SK-N-SH (cell line): ENCODE measurements at regions not wholly inside any gene's neighbourhood (a gene's known extent, or its start where the extent isn't known, plus 50 kb on each side); places are given as distances from the start of the nearest gene placed in this dataset.

Experiments used
- CTCF ChIA-PET: fragments of 300-600, 350-600 bp; formaldehyde crosslinking; extraction: SDS; loops from one replicate; lab custom pipeline; 2021; lab: Yijun Ruan, JAX
- POLR2A ChIA-PET: fragments of 350-600 bp; sonication (Branson Sonifier 250); formaldehyde crosslinking; extraction: SDS; loops from one replicate; lab custom pipeline; 2020; ENCODE audit warnings: antibody characterized with exemption, inconsistent platforms; lab: Yijun Ruan, JAX
- DNase-seq: peaks from one replicate; pipeline ENCODE4 v3.0.0; 2012
- H2AFZ ChIP-seq: fragments of 200-600 bp; sonication (generic); 2 replicates; pipeline ENCODE4 v1.8.1; 2016; ENCODE audit warnings: antibody characterized with exemption, mild to moderate bottlenecking, low read depth
- H3F3A ChIP-seq: fragments of 200-600 bp; sonication (generic); replicated peaks from 2 replicates; pipeline ENCODE3; 2016; ENCODE audit warnings: antibody characterized with exemption, mild to moderate bottlenecking; ENCODE audit not compliant: insufficient read depth
- H3K27ac ChIP-seq, 2 experiments: fragments of 200-500 bp in 1 of 2; fragments of 200-600 bp in 1 of 2; sonication (Bioruptor generic) in 1 of 2; sonication (generic), shearing (Covaris generic) in 1 of 2; 2 replicates each; pipeline versions ENCODE4 v1.5.1 to v1.6.1; 2014 to 2016; ENCODE audit warnings: low read depth in 2 of 2, inconsistent platforms in 1 of 2, low read length in 1 of 2, mild to moderate bottlenecking in 1 of 2, mixed read lengths in 1 of 2
- H3K27me3 ChIP-seq: fragments of 200-600 bp; sonication (generic), shearing (Covaris generic); 2 replicates; pipeline ENCODE4 v1.6.1; 2016; ENCODE audit warnings: mixed run types; ENCODE audit not compliant: insufficient read depth
- H3K36me3 ChIP-seq, 2 experiments: fragments of 200-500 bp in 1 of 2; fragments of 200-600 bp in 1 of 2; sonication (Bioruptor generic) in 1 of 2; sonication (generic) in 1 of 2; replicated peaks in 1 of 2; 2 replicates each; pipeline versions ENCODE3 to v1.5.1; 2014 to 2016; ENCODE audit warnings: low read length in 1 of 2, mild to moderate bottlenecking in 1 of 2; ENCODE audit not compliant: insufficient read depth in 2 of 2, control insufficient read depth in 1 of 2
- H3K4me1 ChIP-seq, 2 experiments: fragments of 200-500 bp in 1 of 2; fragments of 200-600 bp in 1 of 2; sonication (Bioruptor generic) in 1 of 2; sonication (generic), shearing (Covaris generic) in 1 of 2; 2 replicates each; pipeline versions ENCODE4 v1.5.1 to v1.6.1; 2014 to 2016; ENCODE audit warnings: low read depth in 1 of 2, low read length in 1 of 2, mixed run types in 1 of 2; ENCODE audit not compliant: insufficient read depth in 2 of 2, control insufficient read depth in 1 of 2
- H3K4me2 ChIP-seq: fragments of 200-600 bp; sonication (generic), shearing (Covaris generic); 2 replicates; pipeline ENCODE4 v1.6.1; 2017; ENCODE audit warnings: mixed run types
- H3K4me3 ChIP-seq, 2 experiments: fragments of 200-500 bp in 1 of 2; fragments of 200-600 bp in 1 of 2; sonication (Bioruptor generic) in 1 of 2; sonication (generic), shearing (Covaris generic) in 1 of 2; 2 replicates each; pipeline versions ENCODE4 v1.5.1 to v1.8.1; 2014 to 2016; ENCODE audit warnings: low read depth in 2 of 2, inconsistent platforms in 1 of 2, low read length in 1 of 2, mild to moderate bottlenecking in 1 of 2, mixed read lengths in 1 of 2, moderate library complexity in 1 of 2
- H3K79me2 ChIP-seq: fragments of 200-600 bp; sonication (generic); 2 replicates; pipeline ENCODE4 v1.8.1; 2017; ENCODE audit warnings: mild to moderate bottlenecking; ENCODE audit not compliant: insufficient read depth
- H3K9ac ChIP-seq: fragments of 200-600 bp; sonication (generic); 2 replicates; pipeline ENCODE4 v1.6.1; 2017; ENCODE audit warnings: mixed run types
- H3K9me2 ChIP-seq: fragments of 200-600 bp; sonication (generic); 2 replicates; pipeline ENCODE4 v1.6.1; 2017; ENCODE audit warnings: mixed run types
- H3K9me3 ChIP-seq: fragments of 200-600 bp; sonication (generic); 2 replicates; pipeline ENCODE4 v1.6.1; 2017; ENCODE audit warnings: mixed run types, mild to moderate bottlenecking, moderate library complexity
- H4K20me1 ChIP-seq: fragments of 200-600 bp; sonication (generic); 2 replicates; pipeline ENCODE4 v1.6.1; 2017; ENCODE audit warnings: mild to moderate bottlenecking, mixed run types; ENCODE audit not compliant: insufficient read depth
- CHD2 ChIP-seq: fragments of 150-350 bp; IDR thresholded peaks from 2 replicates; pipeline ENCODE4 v1.6.1; 2018; ENCODE audit warnings: low read length; ENCODE audit not compliant: partially characterized antibody
- EP300 ChIP-seq, 2 experiments: IDR thresholded peaks; 2 replicates each; pipeline versions ENCODE4 v1.4.0 to v1.6.1; 2012; ENCODE audit warnings: borderline replicate concordance in 1 of 2, low read depth in 1 of 2, low read length in 1 of 2
- EZH2phosphoT487 ChIP-seq: fragments of 200-600 bp; sonication (generic); IDR thresholded peaks from 2 replicates; pipeline ENCODE4 v1.6.1; 2017; ENCODE audit warnings: low read depth, mixed run types, mild to moderate bottlenecking, antibody characterized with exemption, moderate library complexity, borderline replicate concordance
- FOSL2 ChIP-seq: IDR thresholded peaks from 2 replicates; pipeline ENCODE4 v1.4.0; 2012; ENCODE audit warnings: low read depth, mild to moderate bottlenecking, moderate library complexity, borderline replicate concordance
- FOXJ3 ChIP-seq: sonication (generic); formaldehyde crosslinking; IDR thresholded peaks from 2 replicates; pipeline ENCODE4 v1.5.1; 2020; ENCODE audit warnings: mild to moderate bottlenecking, missing genetic modification reagents
- FOXM1 ChIP-seq: IDR thresholded peaks from 2 replicates; pipeline ENCODE4 v1.4.0; 2012; ENCODE audit warnings: low read depth, mild to moderate bottlenecking
- GATA2 ChIP-seq: sonication (generic); formaldehyde crosslinking; IDR thresholded peaks from 2 replicates; pipeline ENCODE4 v1.5.0; 2020; ENCODE audit warnings: mild to moderate bottlenecking, missing genetic modification reagents
- MXI1 ChIP-seq: IDR thresholded peaks from 2 replicates; pipeline ENCODE4 v1.6.1; 2012; ENCODE audit warnings: mild to moderate bottlenecking, low read depth, low read length, improper control_type of control experiment
- POLR2AphosphoS5 ChIP-seq: IDR thresholded peaks from 2 replicates; pipeline ENCODE4 v1.6.1; 2012; ENCODE audit warnings: low read depth, low read length
- RAD21 ChIP-seq: IDR thresholded peaks from 2 replicates; pipeline ENCODE4 v1.6.1; 2012; ENCODE audit warnings: mild to moderate bottlenecking, low read length
- RXRA ChIP-seq: IDR thresholded peaks from 2 replicates; pipeline ENCODE4 v1.4.0; 2012; ENCODE audit warnings: low read depth, mild to moderate bottlenecking, borderline replicate concordance
- SIN3A ChIP-seq: IDR thresholded peaks from 2 replicates; pipeline ENCODE4 v1.6.1; 2012; ENCODE audit warnings: low read depth, mild to moderate bottlenecking, low read length, moderate library complexity, borderline replicate concordance
- TAF1 ChIP-seq: IDR thresholded peaks from 2 replicates; pipeline ENCODE4 v1.6.1; 2012; ENCODE audit warnings: low read depth, mild to moderate bottlenecking, low read length, moderate library complexity, borderline replicate concordance
- TCF12 ChIP-seq: IDR thresholded peaks from 2 replicates; pipeline ENCODE4 v1.4.0; 2012
- TEAD4 ChIP-seq: IDR thresholded peaks from 2 replicates; pipeline ENCODE4 v1.4.0; 2012; ENCODE audit warnings: mild to moderate bottlenecking, borderline replicate concordance; ENCODE audit not compliant: insufficient read depth
- WGBS: methylation state at CpG from one replicate; pipeline ENCODE4 v1.1.6; 2017; ENCODE audit warnings: low lambda C conversion rate; 5-methylcytosine and 5-hydroxymethylcytosine counted together
- TF ChIP-seq, protein P1 (sequence below): IDR thresholded peaks from 2 replicates; pipeline ENCODE4 v1.6.1; 2012; ENCODE audit warnings: mild to moderate bottlenecking, low read depth, low read length, moderate library complexity
- TF ChIP-seq, protein P2 (sequence below): fragments of 200-600 bp; sonication (generic); IDR thresholded peaks from 2 replicates; pipeline ENCODE4 v1.6.1; 2017; ENCODE audit warnings: antibody characterized with exemption, mild to moderate bottlenecking, moderate library complexity
- TF ChIP-seq, protein P3 (sequence below): IDR thresholded peaks from 2 replicates; pipeline ENCODE4 v1.4.0; 2012; ENCODE audit warnings: low read depth, borderline replicate concordance
- TF ChIP-seq, protein P4 (sequence below): fragments of 150-350 bp; IDR thresholded peaks from 2 replicates; pipeline ENCODE4 v1.6.1; 2016; ENCODE audit warnings: mild to moderate bottlenecking, low read depth, low read length

DNA sequence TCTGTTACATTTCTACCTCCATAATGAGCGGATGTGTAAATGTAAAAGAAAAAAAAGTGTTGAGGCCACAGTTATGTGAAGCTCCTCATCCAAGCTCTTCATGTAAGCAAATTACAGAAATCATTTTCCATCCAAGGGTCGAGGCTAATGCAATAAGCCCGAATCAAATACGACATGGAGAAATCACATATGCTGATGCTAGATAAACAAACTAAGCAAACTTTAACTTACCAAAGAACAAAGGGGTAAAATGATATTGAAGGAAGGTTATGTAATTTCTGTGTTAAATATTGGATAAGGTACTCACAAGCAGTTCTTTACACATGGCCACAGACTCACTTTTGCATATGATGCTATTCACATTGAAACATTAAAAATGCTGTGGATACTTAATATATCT, 310.2 kb upstream of the ID2 start:
- Histone ChIP-seq H3K9ac (no peak overlapping the region), H4K20me1 (no peaks in the 10 kb centered on the region), H3F3A (no peaks in the 10 kb centered on the region), H3K79me2 (no peaks in the 10 kb centered on the region), H3K9me3 (no peaks in the 10 kb centered on the region), H3K4me3 (no peak overlapping the region), H3K36me3 (no peaks in the 10 kb centered on the region), H2AFZ (no peak overlapping the region), H3K4me1 (peaks cover 0 to 2% of the 10 kb centered on the region in 2 experiments; a peak in 1 of 4 replicates), H3K4me2 (no peak overlapping the region), H3K27ac (no peak overlapping the region), H3K9me2 (no peaks in the 10 kb centered on the region), H3K27me3 (no peaks in the 10 kb centered on the region)
- no peak for TF ChIP-seq SIN3A
- TF ChIP-seq RXRA, result no peak
- TF ChIP-seq GATA2 (CRISPR knock-in tag), result no peak
- CTCF ChIA-PET, result no interaction called here
- WGBS, result 43% methylated on average over 4 of the region's 4 CpGs
- POLR2A ChIA-PET, result no interaction called here
- no peak for DNase-seq

DNA sequence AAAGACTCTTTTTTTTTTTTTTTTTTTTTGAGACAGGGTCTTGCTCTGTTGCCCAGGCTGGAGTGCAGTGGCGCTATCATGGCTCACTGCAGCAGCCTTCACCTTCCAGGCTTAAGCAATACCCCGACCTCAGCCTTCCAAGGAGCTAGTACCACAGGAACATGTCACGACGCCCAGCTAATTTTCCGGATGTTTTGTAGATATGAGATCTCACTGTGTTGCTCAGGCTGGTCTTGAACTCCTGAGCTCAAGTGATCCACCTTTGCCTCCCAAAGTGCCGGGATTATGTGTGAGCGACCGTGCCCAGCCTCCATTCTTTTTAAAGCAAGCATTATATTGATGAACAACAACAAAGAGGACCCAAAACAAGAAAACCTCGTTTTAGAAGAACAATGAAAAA, 307.1 kb upstream of the ID2 start:
- H2AFZ ChIP-seq, result no peak overlapping the region
- no peaks in the 10 kb centered on the region for H3K9me2 ChIP-seq
- H3K9ac ChIP-seq, result no peak overlapping the region
- H3K27ac ChIP-seq, result no peak overlapping the region
- no peak overlapping the region for H3K4me2 ChIP-seq
- H3K27me3 ChIP-seq, result no peaks in the 10 kb centered on the region
- H3K9me3 ChIP-seq, result no peaks in the 10 kb centered on the region
- H3F3A ChIP-seq, result no peaks in the 10 kb centered on the region
- H4K20me1 ChIP-seq, result no peaks in the 10 kb centered on the region
- CTCF ChIA-PET, result no interaction called here
- H3K4me3 ChIP-seq, result no peak overlapping the region
- 62% methylated on average over 9 of the region's 9 CpGs for WGBS
- no peaks in the 10 kb centered on the region for H3K79me2 ChIP-seq
- H3K36me3 ChIP-seq, result no peaks in the 10 kb centered on the region
- no peaks in the 10 kb centered on the region for H3K4me1 ChIP-seq
- POLR2A ChIA-PET, result no interaction called here
- no peak for DNase-seq
- TF ChIP-seq RXRA, result no peak
- TF ChIP-seq TEAD4, result no peak
- no peak for TF ChIP-seq MXI1
- no peak for TF ChIP-seq SIN3A
- TF ChIP-seq, protein P1, sequence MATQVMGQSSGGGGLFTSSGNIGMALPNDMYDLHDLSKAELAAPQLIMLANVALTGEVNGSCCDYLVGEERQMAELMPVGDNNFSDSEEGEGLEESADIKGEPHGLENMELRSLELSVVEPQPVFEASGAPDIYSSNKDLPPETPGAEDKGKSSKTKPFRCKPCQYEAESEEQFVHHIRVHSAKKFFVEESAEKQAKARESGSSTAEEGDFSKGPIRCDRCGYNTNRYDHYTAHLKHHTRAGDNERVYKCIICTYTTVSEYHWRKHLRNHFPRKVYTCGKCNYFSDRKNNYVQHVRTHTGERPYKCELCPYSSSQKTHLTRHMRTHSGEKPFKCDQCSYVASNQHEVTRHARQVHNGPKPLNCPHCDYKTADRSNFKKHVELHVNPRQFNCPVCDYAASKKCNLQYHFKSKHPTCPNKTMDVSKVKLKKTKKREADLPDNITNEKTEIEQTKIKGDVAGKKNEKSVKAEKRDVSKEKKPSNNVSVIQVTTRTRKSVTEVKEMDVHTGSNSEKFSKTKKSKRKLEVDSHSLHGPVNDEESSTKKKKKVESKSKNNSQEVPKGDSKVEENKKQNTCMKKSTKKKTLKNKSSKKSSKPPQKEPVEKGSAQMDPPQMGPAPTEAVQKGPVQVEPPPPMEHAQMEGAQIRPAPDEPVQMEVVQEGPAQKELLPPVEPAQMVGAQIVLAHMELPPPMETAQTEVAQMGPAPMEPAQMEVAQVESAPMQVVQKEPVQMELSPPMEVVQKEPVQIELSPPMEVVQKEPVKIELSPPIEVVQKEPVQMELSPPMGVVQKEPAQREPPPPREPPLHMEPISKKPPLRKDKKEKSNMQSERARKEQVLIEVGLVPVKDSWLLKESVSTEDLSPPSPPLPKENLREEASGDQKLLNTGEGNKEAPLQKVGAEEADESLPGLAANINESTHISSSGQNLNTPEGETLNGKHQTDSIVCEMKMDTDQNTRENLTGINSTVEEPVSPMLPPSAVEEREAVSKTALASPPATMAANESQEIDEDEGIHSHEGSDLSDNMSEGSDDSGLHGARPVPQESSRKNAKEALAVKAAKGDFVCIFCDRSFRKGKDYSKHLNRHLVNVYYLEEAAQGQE, result no peak
- TF ChIP-seq FOXJ3, result no peak
- TF ChIP-seq POLR2AphosphoS5, result no peak
- TF ChIP-seq, protein P2, sequence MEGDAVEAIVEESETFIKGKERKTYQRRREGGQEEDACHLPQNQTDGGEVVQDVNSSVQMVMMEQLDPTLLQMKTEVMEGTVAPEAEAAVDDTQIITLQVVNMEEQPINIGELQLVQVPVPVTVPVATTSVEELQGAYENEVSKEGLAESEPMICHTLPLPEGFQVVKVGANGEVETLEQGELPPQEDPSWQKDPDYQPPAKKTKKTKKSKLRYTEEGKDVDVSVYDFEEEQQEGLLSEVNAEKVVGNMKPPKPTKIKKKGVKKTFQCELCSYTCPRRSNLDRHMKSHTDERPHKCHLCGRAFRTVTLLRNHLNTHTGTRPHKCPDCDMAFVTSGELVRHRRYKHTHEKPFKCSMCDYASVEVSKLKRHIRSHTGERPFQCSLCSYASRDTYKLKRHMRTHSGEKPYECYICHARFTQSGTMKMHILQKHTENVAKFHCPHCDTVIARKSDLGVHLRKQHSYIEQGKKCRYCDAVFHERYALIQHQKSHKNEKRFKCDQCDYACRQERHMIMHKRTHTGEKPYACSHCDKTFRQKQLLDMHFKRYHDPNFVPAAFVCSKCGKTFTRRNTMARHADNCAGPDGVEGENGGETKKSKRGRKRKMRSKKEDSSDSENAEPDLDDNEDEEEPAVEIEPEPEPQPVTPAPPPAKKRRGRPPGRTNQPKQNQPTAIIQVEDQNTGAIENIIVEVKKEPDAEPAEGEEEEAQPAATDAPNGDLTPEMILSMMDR, result no peak
- TF ChIP-seq, protein P3, sequence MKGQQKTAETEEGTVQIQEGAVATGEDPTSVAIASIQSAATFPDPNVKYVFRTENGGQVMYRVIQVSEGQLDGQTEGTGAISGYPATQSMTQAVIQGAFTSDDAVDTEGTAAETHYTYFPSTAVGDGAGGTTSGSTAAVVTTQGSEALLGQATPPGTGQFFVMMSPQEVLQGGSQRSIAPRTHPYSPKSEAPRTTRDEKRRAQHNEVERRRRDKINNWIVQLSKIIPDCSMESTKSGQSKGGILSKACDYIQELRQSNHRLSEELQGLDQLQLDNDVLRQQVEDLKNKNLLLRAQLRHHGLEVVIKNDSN, result no peak
- no peak for TF ChIP-seq CHD2
- TF ChIP-seq, protein P4, sequence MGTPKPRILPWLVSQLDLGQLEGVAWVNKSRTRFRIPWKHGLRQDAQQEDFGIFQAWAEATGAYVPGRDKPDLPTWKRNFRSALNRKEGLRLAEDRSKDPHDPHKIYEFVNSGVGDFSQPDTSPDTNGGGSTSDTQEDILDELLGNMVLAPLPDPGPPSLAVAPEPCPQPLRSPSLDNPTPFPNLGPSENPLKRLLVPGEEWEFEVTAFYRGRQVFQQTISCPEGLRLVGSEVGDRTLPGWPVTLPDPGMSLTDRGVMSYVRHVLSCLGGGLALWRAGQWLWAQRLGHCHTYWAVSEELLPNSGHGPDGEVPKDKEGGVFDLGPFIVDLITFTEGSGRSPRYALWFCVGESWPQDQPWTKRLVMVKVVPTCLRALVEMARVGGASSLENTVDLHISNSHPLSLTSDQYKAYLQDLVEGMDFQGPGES, result no peak
- TF ChIP-seq RAD21, result no peak
- no peak for TF ChIP-seq FOSL2
- no peak for TF ChIP-seq EZH2phosphoT487
- no peak for TF ChIP-seq TAF1
- TF ChIP-seq FOXM1, result no peak
- no peak for TF ChIP-seq EP300 (IDR thresholded peaks at IDR 0.05; ENCODE audit: borderline replicate concordance in 1 of 2, low read depth in 1 of 2, low read length in 1 of 2)
- TF ChIP-seq TCF12, result no peak
